ENCODE measurements at regions not wholly inside any gene's neighbourhood (a gene's known extent, or its start where the extent isn't known, plus 50 kb on each side); places are given as distances from the start of the nearest gene placed in this dataset.
"Not testable (repeated sequence)": the region's sequence is repeated elsewhere in the genome, so short reads cannot be mapped to it uniquely, and the experiment has no call there.

- not testable (repeated sequence) for H3K23ac ChIP-seq (ENCODE audit: low read length); H3K4me2 ChIP-seq (ENCODE audit: low read length); H3K36me3 ChIP-seq (ENCODE audit: control insufficient read depth, insufficient read depth, low read length); H3K79me1 ChIP-seq (ENCODE audit: low read length); H2AK5ac ChIP-seq (ENCODE audit: low read length); H3K9ac ChIP-seq (ENCODE audit: low read length); H3K4ac ChIP-seq (ENCODE audit: low read depth, low read length); H3K27ac ChIP-seq (ENCODE audit: low read depth, low read length); H4K8ac ChIP-seq (ENCODE audit: low read depth, low read length); H3K4me3 ChIP-seq (ENCODE audit: low read length); H2BK5ac ChIP-seq (ENCODE audit: low read length); H3K79me2 ChIP-seq (ENCODE audit: control insufficient read depth, insufficient read depth, low read length); H2BK15ac ChIP-seq (replicated peaks; ENCODE audit: low read depth); H2BK120ac ChIP-seq (ENCODE audit: low read depth, low read length); H3K18ac ChIP-seq (ENCODE audit: low read length); H4K5ac ChIP-seq (ENCODE audit: low read length); H3K27me3 ChIP-seq (ENCODE audit: insufficient read depth, low read length, poor library complexity); H3K4me1 ChIP-seq (ENCODE audit: control insufficient read depth, low read depth, low read length); H3K56ac ChIP-seq (ENCODE audit: low read length)
- no CpG with 5 or more reads among the region's 15 CpGs for WGBS (ENCODE audit: extremely low coverage, insufficient coverage, low lambda C conversion rate)
- DNase-seq: peak; percentile 86
These were observed 101.8 kb upstream of the GRK3 start for GRCh38 chr22:25462474-25463346.

- not testable (repeated sequence) for H3K27me3 ChIP-seq (ENCODE audit: insufficient read depth, low read length, poor library complexity); H3K79me2 ChIP-seq (ENCODE audit: control insufficient read depth, insufficient read depth, low read length); H2BK5ac ChIP-seq (ENCODE audit: low read length); H3K4ac ChIP-seq (ENCODE audit: low read depth, low read length); H3K27ac ChIP-seq (ENCODE audit: low read depth, low read length); H2AK5ac ChIP-seq (ENCODE audit: low read length); H2BK120ac ChIP-seq (ENCODE audit: low read depth, low read length); H3K18ac ChIP-seq (ENCODE audit: low read length); H3K4me2 ChIP-seq (ENCODE audit: low read length); H3K23ac ChIP-seq (ENCODE audit: low read length); H3K56ac ChIP-seq (ENCODE audit: low read length); H3K9ac ChIP-seq (ENCODE audit: low read length); H4K5ac ChIP-seq (ENCODE audit: low read length); H3K4me1 ChIP-seq (ENCODE audit: control insufficient read depth, low read depth, low read length); H3K79me1 ChIP-seq (ENCODE audit: low read length); H3K4me3 ChIP-seq (ENCODE audit: low read length); DNase-seq; H3K36me3 ChIP-seq (ENCODE audit: control insufficient read depth, insufficient read depth, low read length); H2BK15ac ChIP-seq (replicated peaks; ENCODE audit: low read depth); H4K8ac ChIP-seq (ENCODE audit: low read depth, low read length)
- WGBS (ENCODE audit: extremely low coverage, insufficient coverage, low lambda C conversion rate): no CpG with 5 or more reads among the region's 8 CpGs
These were observed 101.2 kb upstream of the GRK3 start for GRCh38 chr22:25463347-25463628.

- not testable (repeated sequence) for H3K79me1 ChIP-seq (ENCODE audit: low read length)
These were observed 100.1 kb upstream of the GRK3 start for GRCh38 chr22:25464326-25464725.

GRCh38 chr22:25465949-25466348 is 98.5 kb upstream of the GRK3 start:
- Histone ChIP-seq H3K36me3 (ENCODE audit: control insufficient read depth, insufficient read depth, low read length) (no peaks in the 10 kb centered on the region), H3K79me1 (ENCODE audit: low read length) (no peaks in the 10 kb centered on the region), H3K4me3 (ENCODE audit: low read length) (no peak overlapping the region), H2AK5ac (ENCODE audit: low read length) (no peak overlapping the region), H2BK15ac (replicated peaks; ENCODE audit: low read depth) (no peak overlapping the region), H4K5ac (ENCODE audit: low read length) (no peak overlapping the region), H3K18ac (ENCODE audit: low read length) (no peak overlapping the region), H4K8ac (ENCODE audit: low read depth, low read length) (no peak overlapping the region), H3K4ac (ENCODE audit: low read depth, low read length) (no peak overlapping the region), H3K79me2 (ENCODE audit: control insufficient read depth, insufficient read depth, low read length) (no peaks in the 10 kb centered on the region), H3K56ac (ENCODE audit: low read length) (no peak overlapping the region), H3K4me2 (ENCODE audit: low read length) (no peak overlapping the region), H3K23ac (ENCODE audit: low read length) (no peak overlapping the region), H2BK5ac (ENCODE audit: low read length) (no peak overlapping the region), H3K27ac (ENCODE audit: low read depth, low read length) (no peak overlapping the region), H3K4me1 (ENCODE audit: control insufficient read depth, low read depth, low read length) (no peaks in the 10 kb centered on the region), H2BK120ac (ENCODE audit: low read depth, low read length) (no peak overlapping the region), H3K9ac (ENCODE audit: low read length) (no peak overlapping the region), H3K27me3 (ENCODE audit: insufficient read depth, low read length, poor library complexity) (no peaks in the 10 kb centered on the region)
- no CpG with 5 or more reads among the region's 4 CpGs for WGBS (ENCODE audit: extremely low coverage, insufficient coverage, low lambda C conversion rate)
- no peak for DNase-seq

More at GRCh38 chr22:25464326-25464725, 100.1 kb upstream of the GRK3 start:
- DNase-seq; H2BK5ac ChIP-seq (ENCODE audit: low read length); H2AK5ac ChIP-seq (ENCODE audit: low read length); H3K79me2 ChIP-seq (ENCODE audit: control insufficient read depth, insufficient read depth, low read length); H3K23ac ChIP-seq (ENCODE audit: low read length); H3K36me3 ChIP-seq (ENCODE audit: control insufficient read depth, insufficient read depth, low read length); H3K4me2 ChIP-seq (ENCODE audit: low read length); H3K9ac ChIP-seq (ENCODE audit: low read length); H3K18ac ChIP-seq (ENCODE audit: low read length); H3K27ac ChIP-seq (ENCODE audit: low read depth, low read length); H3K4me1 ChIP-seq (ENCODE audit: control insufficient read depth, low read depth, low read length); H3K27me3 ChIP-seq (ENCODE audit: insufficient read depth, low read length, poor library complexity); H4K8ac ChIP-seq (ENCODE audit: low read depth, low read length); H3K4me3 ChIP-seq (ENCODE audit: low read length); H2BK15ac ChIP-seq (replicated peaks; ENCODE audit: low read depth); H4K5ac ChIP-seq (ENCODE audit: low read length); H3K4ac ChIP-seq (ENCODE audit: low read depth, low read length); H2BK120ac ChIP-seq (ENCODE audit: low read depth, low read length); H3K56ac ChIP-seq (ENCODE audit: low read length): not testable (repeated sequence)
- no CpG with 5 or more reads among the region's 9 CpGs for WGBS (ENCODE audit: extremely low coverage, insufficient coverage, low lambda C conversion rate)

GRCh38 chr22:25472382-25472781 is 92.1 kb upstream of the GRK3 start:
- H4K8ac ChIP-seq (ENCODE audit: low read depth, low read length): no peak overlapping the region
- H2BK120ac ChIP-seq (ENCODE audit: low read depth, low read length): no peak overlapping the region
- H2BK5ac ChIP-seq (ENCODE audit: low read length): no peak overlapping the region
- no peaks in the 10 kb centered on the region for H3K27me3 ChIP-seq (ENCODE audit: insufficient read depth, low read length, poor library complexity)
- no peak overlapping the region for H2AK5ac ChIP-seq (ENCODE audit: low read length)
- no peak overlapping the region for H2BK15ac ChIP-seq (replicated peaks; ENCODE audit: low read depth)
- H3K4me3 ChIP-seq (ENCODE audit: low read length): no peak overlapping the region
- no peak overlapping the region for H3K56ac ChIP-seq (ENCODE audit: low read length)
- H3K4ac ChIP-seq (ENCODE audit: low read depth, low read length): no peak overlapping the region
- H3K9ac ChIP-seq (ENCODE audit: low read length): no peak overlapping the region
- no CpG with 5 or more reads among the region's 4 CpGs for WGBS (ENCODE audit: extremely low coverage, insufficient coverage, low lambda C conversion rate)
- no peak overlapping the region for H3K18ac ChIP-seq (ENCODE audit: low read length)
- no peak overlapping the region for H3K27ac ChIP-seq (ENCODE audit: low read depth, low read length)
- H3K4me1 ChIP-seq (ENCODE audit: control insufficient read depth, low read depth, low read length): no peaks in the 10 kb centered on the region
- no peak overlapping the region for H4K5ac ChIP-seq (ENCODE audit: low read length)
- no peak for DNase-seq
- H3K36me3 ChIP-seq (ENCODE audit: control insufficient read depth, insufficient read depth, low read length): no peaks in the 10 kb centered on the region
- no peak overlapping the region for H3K4me2 ChIP-seq (ENCODE audit: low read length)
- H3K23ac ChIP-seq (ENCODE audit: low read length): no peak overlapping the region
- no peaks in the 10 kb centered on the region for H3K79me2 ChIP-seq (ENCODE audit: control insufficient read depth, insufficient read depth, low read length)
- H3K79me1 ChIP-seq (ENCODE audit: low read length): no peaks in the 10 kb centered on the region
